Right atrium auricular region (tissue), 2 donors: ENCODE measurements at regions not wholly inside any gene's neighbourhood (a gene's known extent, or its start where the extent isn't known, plus 50 kb on each side); places are given as distances from the start of the nearest gene placed in this dataset.
"Not testable (repeated sequence)": the region's sequence is repeated elsewhere in the genome, so short reads cannot be mapped to it uniquely, and the experiment has no call there.

Source experiments
- DNase-seq: peaks from one replicate; pipeline ENCODE4 v3.0.0-alpha.2; 2019; ENCODE audit warnings: low spot score
- H3K27ac ChIP-seq, 2 donors: fragments of 200-600 bp; sonication (generic); 1 replicate in 1 of 2; 2 replicates in 1 of 2; pipeline ENCODE4 v1.5.1; 2016 to 2019
- H3K27me3 ChIP-seq, 2 donors: fragments of 200-600 bp; sonication (generic); one replicate each; pipeline versions ENCODE4 v1.5.1 to v1.6.0; 2017 to 2019
- H3K36me3 ChIP-seq: fragments of 200-600 bp; sonication (generic); one replicate; pipeline ENCODE4 v1.5.1; 2016
- H3K4me1 ChIP-seq, 2 donors: fragments of 200-600 bp; sonication (generic); one replicate each; pipeline versions ENCODE4 v1.5.1 to v1.6.0; 2017 to 2019
- H3K4me3 ChIP-seq, 2 donors: fragments of 200-600 bp; sonication (generic); 1 replicate in 1 of 2; 2 replicates in 1 of 2; pipeline ENCODE4 v1.5.1; 2017 to 2019; ENCODE audit warnings: mild to moderate bottlenecking in 1 of 2, moderate library complexity in 1 of 2
- H3K9me3 ChIP-seq, 2 donors: fragments of 200-600 bp; sonication (generic); one replicate each; pipeline ENCODE4 v1.5.1; 2019
- CTCF ChIP-seq, 2 donors: fragments of 200-600 bp; sonication (generic); IDR thresholded peaks; one replicate each; pipeline ENCODE4 v1.5.1; 2019; ENCODE audit warnings: antibody characterized with exemption in 2 of 2

DNA sequence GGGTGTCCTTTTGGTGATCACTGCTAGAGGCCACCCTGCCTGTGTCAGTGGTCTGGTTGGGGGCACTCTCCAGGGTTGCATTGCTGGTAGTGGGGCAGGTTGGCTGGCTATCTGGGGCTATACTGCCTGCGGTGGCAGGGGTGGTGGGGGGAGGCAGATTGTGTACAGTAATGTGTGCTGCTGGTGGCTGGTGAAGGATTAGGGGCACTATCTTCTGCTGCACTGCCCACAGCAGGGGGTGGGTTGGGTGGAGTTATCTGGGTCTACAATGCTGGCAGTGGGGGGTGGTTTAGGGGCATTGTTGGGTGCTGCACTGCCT lies 204.0 kb upstream of the WSB1 start:
- no peak for DNase-seq
- Histone ChIP-seq H3K9me3 (no peaks in the 10 kb centered on the region), H3K4me1 (no peaks in the 10 kb centered on the region), H3K4me3 (no peak overlapping the region), H3K27me3 (no peaks in the 10 kb centered on the region), H3K36me3 (no peaks in the 10 kb centered on the region), H3K27ac (no peak overlapping the region)
- no peak for TF ChIP-seq CTCF (IDR thresholded peaks at IDR 0.05)

DNA sequence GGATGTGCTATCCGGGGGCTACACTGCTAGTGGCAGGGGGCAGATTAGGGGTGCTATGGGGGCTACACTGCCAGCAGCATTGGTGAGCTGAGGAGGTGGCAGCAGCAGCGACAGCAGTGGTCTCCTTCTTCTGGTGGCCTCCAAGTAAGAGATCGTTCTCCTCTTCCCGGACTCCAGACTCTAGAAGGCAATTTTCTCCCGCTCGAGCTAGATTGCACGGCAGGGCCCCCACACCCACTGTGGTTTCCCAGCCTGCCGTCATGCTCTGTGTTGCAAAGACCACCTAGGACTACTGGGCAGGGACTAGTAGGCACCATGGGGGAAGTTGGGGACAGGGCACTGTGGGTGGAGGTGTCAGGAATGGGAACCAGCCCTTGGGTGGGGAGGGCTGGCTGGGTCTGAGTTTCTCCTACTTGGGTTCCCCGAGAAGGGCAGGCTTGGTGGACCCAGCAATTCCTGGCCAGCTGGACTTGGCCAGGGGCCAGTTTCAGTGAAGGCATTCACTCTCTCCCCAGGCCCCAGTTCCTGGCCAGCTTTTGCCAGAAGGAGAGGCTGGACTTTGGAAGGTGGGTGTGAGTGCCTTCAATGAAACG lies 203.4 kb upstream of the WSB1 start:
- not testable (repeated sequence) for H3K27me3 ChIP-seq, DNase-seq, H3K4me1 ChIP-seq, H3K36me3 ChIP-seq, H3K9me3 ChIP-seq, H3K27ac ChIP-seq, H3K4me3 ChIP-seq

- H3K9me3 ChIP-seq: no peaks in the 10 kb centered on the region
- no peak for TF ChIP-seq CTCF (IDR thresholded peaks at IDR 0.05)
- H3K27ac ChIP-seq: no peak overlapping the region
Measured at GRCh38 chr17:27091043-27091497, 202.8 kb upstream of the WSB1 start.

GRCh38 chr17:27094179-27094578 lies 199.7 kb upstream of the WSB1 start:
- H3K27ac ChIP-seq, H3K4me1 ChIP-seq, DNase-seq, H3K9me3 ChIP-seq, H3K4me3 ChIP-seq, H3K36me3 ChIP-seq, H3K27me3 ChIP-seq: not testable (repeated sequence)

More at GRCh38 chr17:27091043-27091497, 202.8 kb upstream of the WSB1 start:
- Histone ChIP-seq H3K4me1 (no peaks in the 10 kb centered on the region), H3K4me3 (no peak overlapping the region), H3K36me3 (no peaks in the 10 kb centered on the region), H3K27me3 (no peaks in the 10 kb centered on the region)
- DNase-seq: no peak

- not testable (repeated sequence) for DNase-seq, H3K4me1 ChIP-seq, H3K4me3 ChIP-seq
Measured at GRCh38 chr17:27095821-27096220, 198.1 kb upstream of the WSB1 start.

DNA sequence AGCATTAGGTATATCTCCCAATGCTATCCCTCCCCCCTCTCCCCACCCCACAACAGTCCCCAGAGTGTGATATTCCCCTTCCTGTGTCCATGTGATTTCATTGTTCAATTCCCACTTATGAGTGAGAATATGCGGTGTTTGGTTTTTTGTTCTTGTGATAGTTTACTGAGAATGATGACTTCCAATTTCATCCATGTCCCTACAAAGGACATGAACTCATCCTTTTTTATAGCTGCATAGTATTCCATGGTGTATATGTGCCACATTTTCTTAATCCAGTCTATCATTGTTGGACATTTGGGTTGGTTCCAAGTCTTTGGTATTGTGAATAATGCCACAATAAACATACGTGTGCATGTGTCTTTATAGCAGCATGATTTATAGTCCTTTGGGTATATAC lies 194.6 kb upstream of the WSB1 start:
- not testable (repeated sequence) for H3K36me3 ChIP-seq, H3K27ac ChIP-seq, H3K4me3 ChIP-seq, H3K27me3 ChIP-seq, H3K9me3 ChIP-seq, H3K4me1 ChIP-seq, DNase-seq

More at GRCh38 chr17:27095821-27096220, 198.1 kb upstream of the WSB1 start:
- H3K9me3 ChIP-seq, H3K27me3 ChIP-seq, H3K27ac ChIP-seq, H3K36me3 ChIP-seq: not testable (repeated sequence)

DNA sequence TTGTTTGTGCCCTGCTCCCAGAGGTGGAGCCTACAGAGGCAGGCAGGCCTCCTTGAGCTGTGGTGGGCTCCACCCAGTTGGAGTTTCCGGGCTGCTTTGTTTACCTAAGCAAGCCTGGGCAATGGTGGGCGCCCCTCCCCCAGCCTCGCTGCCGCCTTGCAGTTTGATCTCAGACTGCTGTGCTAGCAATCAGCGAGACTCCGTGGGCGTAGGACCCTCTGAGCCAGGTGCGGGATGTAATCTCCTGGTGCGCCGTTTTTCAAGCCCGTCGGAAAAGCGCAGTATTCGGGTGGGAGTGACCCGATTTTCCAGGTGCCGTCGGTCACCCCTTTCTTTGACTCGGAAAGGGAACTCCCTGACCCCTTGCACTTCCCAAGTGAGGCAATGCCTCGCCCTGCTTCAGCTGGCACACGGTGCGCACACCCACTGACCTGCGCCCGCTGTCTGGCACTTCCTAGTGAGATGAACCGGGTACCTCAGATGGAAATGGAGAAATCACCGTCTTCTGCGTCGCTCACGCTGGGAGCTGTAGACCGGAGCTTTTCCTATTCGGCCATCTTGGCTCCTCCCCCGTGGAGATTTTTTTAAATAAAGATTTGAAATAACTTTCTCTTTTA lies 189.2 kb upstream of the WSB1 start:
- not testable (repeated sequence) for H3K36me3 ChIP-seq, H3K27me3 ChIP-seq, H3K4me1 ChIP-seq, H3K4me3 ChIP-seq, H3K27ac ChIP-seq, H3K9me3 ChIP-seq, DNase-seq

- no peaks in the 10 kb centered on the region for H3K36me3 ChIP-seq
- no peak for DNase-seq
- H3K4me3 ChIP-seq: no peak overlapping the region
- no peak overlapping the region for H3K27ac ChIP-seq
- no peak for TF ChIP-seq CTCF (IDR thresholded peaks at IDR 0.05)
- no peaks in the 10 kb centered on the region for H3K9me3 ChIP-seq
- no peaks in the 10 kb centered on the region for H3K27me3 ChIP-seq
- no peaks in the 10 kb centered on the region for H3K4me1 ChIP-seq
Measured at GRCh38 chr17:27105636-27106035, 188.3 kb upstream of the WSB1 start.
